ENCODE measurements at regions not wholly inside any gene's neighbourhood (a gene's known extent, or its start where the extent isn't known, plus 50 kb on each side); places are given as distances from the start of the nearest gene placed in this dataset.

DNA sequence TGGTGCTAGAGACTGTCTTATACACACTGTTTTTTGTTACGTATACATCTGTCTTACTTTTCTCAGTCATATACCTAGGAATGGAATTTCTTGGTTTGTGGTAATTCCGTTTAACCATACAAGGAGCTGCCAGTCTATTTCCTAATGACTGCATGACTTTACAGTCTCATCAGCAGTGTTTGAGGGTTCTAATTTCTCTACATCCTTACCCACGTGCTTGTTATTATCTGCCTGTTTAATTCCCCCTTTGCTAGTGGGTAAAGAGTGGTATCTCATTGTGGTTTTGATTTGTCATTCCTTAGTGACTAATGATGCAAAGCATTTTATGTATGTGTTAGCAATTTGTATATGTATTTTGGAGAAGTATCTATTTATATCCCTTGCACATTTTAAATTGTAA, 1008.0 kb downstream of the FAM181B start:
- TF ChIP-seq POLR2A (IDR thresholded peaks at IDR 0.05): no peak
- TF ChIP-seq, protein P1, sequence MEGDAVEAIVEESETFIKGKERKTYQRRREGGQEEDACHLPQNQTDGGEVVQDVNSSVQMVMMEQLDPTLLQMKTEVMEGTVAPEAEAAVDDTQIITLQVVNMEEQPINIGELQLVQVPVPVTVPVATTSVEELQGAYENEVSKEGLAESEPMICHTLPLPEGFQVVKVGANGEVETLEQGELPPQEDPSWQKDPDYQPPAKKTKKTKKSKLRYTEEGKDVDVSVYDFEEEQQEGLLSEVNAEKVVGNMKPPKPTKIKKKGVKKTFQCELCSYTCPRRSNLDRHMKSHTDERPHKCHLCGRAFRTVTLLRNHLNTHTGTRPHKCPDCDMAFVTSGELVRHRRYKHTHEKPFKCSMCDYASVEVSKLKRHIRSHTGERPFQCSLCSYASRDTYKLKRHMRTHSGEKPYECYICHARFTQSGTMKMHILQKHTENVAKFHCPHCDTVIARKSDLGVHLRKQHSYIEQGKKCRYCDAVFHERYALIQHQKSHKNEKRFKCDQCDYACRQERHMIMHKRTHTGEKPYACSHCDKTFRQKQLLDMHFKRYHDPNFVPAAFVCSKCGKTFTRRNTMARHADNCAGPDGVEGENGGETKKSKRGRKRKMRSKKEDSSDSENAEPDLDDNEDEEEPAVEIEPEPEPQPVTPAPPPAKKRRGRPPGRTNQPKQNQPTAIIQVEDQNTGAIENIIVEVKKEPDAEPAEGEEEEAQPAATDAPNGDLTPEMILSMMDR (IDR thresholded peaks at IDR 0.05): no peak

All from Peyer's patch (tissue), 4 donors.